GM12891 (cell line): ENCODE measurements at regions not wholly inside any gene's neighbourhood (a gene's known extent, or its start where the extent isn't known, plus 50 kb on each side); places are given as distances from the start of the nearest gene placed in this dataset.

ENCODE experiments used
- DNase-seq: peaks from one replicate; pipeline ENCODE4 v3.0.0; 2011; ENCODE audit warnings: low spot score; ENCODE audit not compliant: insufficient read length
- FAIRE-seq: peaks from 2 replicates; lab custom pipeline; 2011; peaks lifted over from hg19 to GRCh38; lab: Jason Lieb, UNC
- PAX5 ChIP-seq: IDR thresholded peaks from 2 replicates; pipeline ENCODE4 v1.6.1; 2011; ENCODE audit warnings: low read length, moderate library complexity, mild to moderate bottlenecking; ENCODE audit not compliant: insufficient read depth, severe bottlenecking
- POLR2A ChIP-seq: IDR thresholded peaks from 2 replicates; pipeline ENCODE4 v1.6.1; 2011; ENCODE audit warnings: low read depth, low read length, control low read depth
- POLR2AphosphoS5 ChIP-seq: IDR thresholded peaks from 2 replicates; pipeline ENCODE4 v1.6.1; 2011; ENCODE audit warnings: low read depth, low read length, control low read depth
- POU2F2 ChIP-seq: IDR thresholded peaks from 2 replicates; pipeline ENCODE4 v1.6.1; 2011; ENCODE audit warnings: low read depth, mild to moderate bottlenecking, control low read depth, low read length, moderate library complexity
- SPI1 ChIP-seq: IDR thresholded peaks from 2 replicates; pipeline ENCODE4 v1.6.1; 2011; ENCODE audit warnings: low read depth, low read length, control low read depth
- TAF1 ChIP-seq: IDR thresholded peaks from 2 replicates; pipeline ENCODE4 v1.6.1; 2011; ENCODE audit warnings: low read depth, low read length, control low read depth

GRCh38 chr12:89783359-89784060, 74.9 kb upstream of the ATP2B1 start:
- no peak for TF ChIP-seq POLR2AphosphoS5
- no peak for TF ChIP-seq POU2F2
- TF ChIP-seq POLR2A, result no peak
- TF ChIP-seq PAX5, result no peak
- no peak for TF ChIP-seq TAF1
- TF ChIP-seq SPI1, result no peak
- FAIRE-seq, result no peak
- no peak for DNase-seq

- DNase-seq (no peak), FAIRE-seq (no peak)
- no peak for TF ChIP-seq SPI1
- TF ChIP-seq POLR2A, result no peak
- no peak for TF ChIP-seq TAF1
- TF ChIP-seq PAX5, result no peak
- no peak for TF ChIP-seq POLR2AphosphoS5
- TF ChIP-seq POU2F2, result no peak
Measured at GRCh38 chr12:89782807-89783206, 74.2 kb upstream of the ATP2B1 start.

DNA sequence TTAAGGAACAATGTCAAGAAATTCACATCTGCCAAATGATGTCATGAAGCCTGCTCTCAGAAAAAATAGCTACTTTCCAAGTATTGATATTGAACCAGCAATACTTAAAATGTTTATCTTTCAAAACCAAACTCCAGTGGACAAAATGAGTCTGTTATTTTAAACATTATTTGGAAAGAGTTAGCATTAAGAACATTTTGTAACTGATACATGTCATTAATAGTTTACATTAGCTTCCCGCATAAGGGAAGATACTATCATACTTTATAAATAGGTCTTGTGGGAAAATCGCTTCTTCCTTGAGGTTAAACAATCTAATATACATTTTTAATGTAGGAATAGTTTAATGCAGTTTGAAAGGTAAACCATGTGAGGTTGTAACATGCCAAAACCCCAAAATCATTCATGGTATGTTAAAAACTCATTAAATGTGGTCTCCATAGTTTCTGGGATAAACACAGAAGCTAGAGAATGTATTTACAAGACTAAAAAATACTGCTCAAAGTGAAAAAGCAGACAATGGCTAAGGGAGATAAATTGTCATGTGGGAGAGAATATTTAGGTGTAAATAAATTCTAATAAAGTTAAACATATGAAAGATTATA, 73.4 kb upstream of the ATP2B1 start:
- DNase-seq, result no peak
- TF ChIP-seq POU2F2, result no peak
- TF ChIP-seq POLR2A, result no peak
- no peak for TF ChIP-seq PAX5
- no peak for TF ChIP-seq POLR2AphosphoS5
- TF ChIP-seq SPI1, result no peak
- TF ChIP-seq TAF1, result no peak
- no peak for FAIRE-seq

GRCh38 chr12:89781156-89781555, 72.5 kb upstream of the ATP2B1 start:
- FAIRE-seq, result no peak
- TF ChIP-seq POLR2A, result no peak
- TF ChIP-seq SPI1, result no peak
- TF ChIP-seq POLR2AphosphoS5, result no peak
- TF ChIP-seq POU2F2, result no peak
- no peak for TF ChIP-seq PAX5
- TF ChIP-seq TAF1, result no peak

DNA sequence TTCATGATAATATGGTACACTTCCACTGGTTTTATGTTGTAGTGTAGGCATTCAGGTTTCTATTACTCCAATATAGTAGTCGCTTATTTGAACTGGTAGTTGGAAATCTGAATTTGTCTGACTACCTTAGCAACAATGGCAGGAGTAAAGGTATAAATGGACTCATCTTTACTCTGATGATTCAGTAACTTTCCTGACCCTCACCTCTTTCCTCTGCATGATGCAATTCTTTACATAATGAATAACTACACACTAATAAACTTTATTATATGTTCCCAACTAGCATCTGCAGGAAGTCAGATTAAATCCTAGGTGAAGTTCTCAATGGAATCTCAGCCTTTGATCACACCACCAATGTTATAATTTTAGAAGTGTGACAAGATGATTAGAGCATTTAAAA, 70.5 kb upstream of the ATP2B1 start:
- no peak for FAIRE-seq
- no peak for DNase-seq
- TF ChIP-seq POLR2AphosphoS5 (no peak), PAX5 (no peak)

More at GRCh38 chr12:89781156-89781555, 72.5 kb upstream of the ATP2B1 start:
- no peak for DNase-seq

- TF ChIP-seq POLR2AphosphoS5, result no peak
- FAIRE-seq, result no peak
Measured at GRCh38 chr12:89777733-89778379, 69.2 kb upstream of the ATP2B1 start.

DNA sequence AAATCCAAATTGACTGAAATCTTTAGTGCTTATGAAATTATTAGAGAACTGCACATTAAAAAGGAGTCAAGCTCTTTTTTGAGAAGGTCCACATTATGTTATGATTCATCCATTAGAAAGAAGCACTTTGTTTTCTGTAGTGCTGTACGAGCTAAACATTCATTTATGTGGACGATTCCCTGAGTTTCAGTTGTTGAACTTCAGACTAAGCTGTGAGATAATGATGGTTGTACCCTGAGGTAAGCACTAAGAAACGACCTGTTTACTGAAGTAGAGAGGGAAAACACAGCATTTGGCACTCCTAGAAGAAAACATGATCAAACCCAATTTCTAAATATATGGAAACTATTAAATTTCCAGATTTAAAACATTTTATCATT, 67.3 kb upstream of the ATP2B1 start:
- no peak for TF ChIP-seq TAF1
- TF ChIP-seq POLR2AphosphoS5, result no peak
- no peak for TF ChIP-seq POLR2A
- TF ChIP-seq PAX5, result no peak
- TF ChIP-seq POU2F2, result no peak
- no peak for TF ChIP-seq SPI1
- no peak for FAIRE-seq
- DNase-seq, result no peak

More at GRCh38 chr12:89777733-89778379, 69.2 kb upstream of the ATP2B1 start:
- no peak for DNase-seq

GRCh38 chr12:89775063-89775985, 66.7 kb upstream of the ATP2B1 start:
- DNase-seq (no peak), FAIRE-seq (no peak)
- TF ChIP-seq POLR2A (no peak), POLR2AphosphoS5 (no peak), PAX5 (no peak), POU2F2 (no peak), TAF1 (no peak)

- DNase-seq (no peak), FAIRE-seq (no peak)
- TF ChIP-seq POLR2A, result no peak
- no peak for TF ChIP-seq SPI1
- TF ChIP-seq POLR2AphosphoS5, result no peak
- no peak for TF ChIP-seq POU2F2
- no peak for TF ChIP-seq PAX5
- no peak for TF ChIP-seq TAF1
Measured at GRCh38 chr12:89774645-89775044, 66.0 kb upstream of the ATP2B1 start.

GRCh38 chr12:89770391-89770790, 61.8 kb upstream of the ATP2B1 start:
- no peak for TF ChIP-seq SPI1
- no peak for TF ChIP-seq POLR2AphosphoS5
- no peak for TF ChIP-seq TAF1
- no peak for TF ChIP-seq POU2F2
- no peak for TF ChIP-seq PAX5
- no peak for TF ChIP-seq POLR2A
- DNase-seq, result no peak

More at GRCh38 chr12:89770391-89770790, 61.8 kb upstream of the ATP2B1 start:
- no peak for FAIRE-seq
